HG03520 (cell line): ENCODE measurements at regions not wholly inside any gene's neighbourhood (a gene's known extent, or its start where the extent isn't known, plus 50 kb on each side); places are given as distances from the start of the nearest gene placed in this dataset.
A peak's percentile ranks its signal among the peaks of the same experiment; 100 is the strongest.
"Not testable (repeated sequence)": the region's sequence is repeated elsewhere in the genome, so short reads cannot be mapped to it uniquely, and the experiment has no call there.

Source experiments
- ATAC-seq: cut with Tn5 transposase; IDR thresholded peaks from one replicate; pipeline ENCODE4 v1.9.1; 2021; ENCODE audit warnings: mild to moderate bottlenecking, moderate library complexity; ENCODE audit not compliant: unreplicated experiment

DNA sequence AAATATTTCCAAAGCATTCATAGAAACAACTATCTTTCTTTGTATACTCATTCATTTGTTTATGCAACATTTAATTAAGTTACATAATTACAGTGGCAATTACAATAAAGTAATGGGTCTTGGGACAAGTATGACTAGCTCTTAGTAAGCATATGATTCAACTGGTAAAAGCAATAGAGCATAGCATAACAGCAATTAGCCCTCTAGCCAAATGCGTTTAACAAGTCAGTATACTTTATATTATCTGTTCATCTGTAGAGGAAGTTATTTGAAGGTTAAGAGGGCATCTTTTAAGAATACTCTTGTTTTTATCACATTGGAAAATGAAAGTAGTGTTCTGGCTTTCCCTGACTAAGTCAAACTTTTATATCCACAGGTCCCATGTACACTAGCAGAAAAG, 198.1 kb upstream of the UGT8 start:
- ATAC-seq = no peak

- no peak for ATAC-seq
Observed at GRCh38 chr4:114401483-114401882, 197.1 kb upstream of the UGT8 start.

- no peak for ATAC-seq
Observed at GRCh38 chr4:114417214-114417613, 181.4 kb upstream of the UGT8 start.

- ATAC-seq = no peak
Observed at GRCh38 chr4:114420069-114420468, 178.5 kb upstream of the UGT8 start.

GRCh38 chr4:114423582-114423981, 175.0 kb upstream of the UGT8 start:
- ATAC-seq = peak; percentile 100

GRCh38 chr4:114435116-114435515, 163.5 kb upstream of the UGT8 start:
- ATAC-seq = no peak

- no peak for ATAC-seq
Observed at GRCh38 chr4:114442856-114443255, 155.8 kb upstream of the UGT8 start.

- ATAC-seq = no peak
Observed at GRCh38 chr4:114444211-114444610, 154.4 kb upstream of the UGT8 start.

DNA sequence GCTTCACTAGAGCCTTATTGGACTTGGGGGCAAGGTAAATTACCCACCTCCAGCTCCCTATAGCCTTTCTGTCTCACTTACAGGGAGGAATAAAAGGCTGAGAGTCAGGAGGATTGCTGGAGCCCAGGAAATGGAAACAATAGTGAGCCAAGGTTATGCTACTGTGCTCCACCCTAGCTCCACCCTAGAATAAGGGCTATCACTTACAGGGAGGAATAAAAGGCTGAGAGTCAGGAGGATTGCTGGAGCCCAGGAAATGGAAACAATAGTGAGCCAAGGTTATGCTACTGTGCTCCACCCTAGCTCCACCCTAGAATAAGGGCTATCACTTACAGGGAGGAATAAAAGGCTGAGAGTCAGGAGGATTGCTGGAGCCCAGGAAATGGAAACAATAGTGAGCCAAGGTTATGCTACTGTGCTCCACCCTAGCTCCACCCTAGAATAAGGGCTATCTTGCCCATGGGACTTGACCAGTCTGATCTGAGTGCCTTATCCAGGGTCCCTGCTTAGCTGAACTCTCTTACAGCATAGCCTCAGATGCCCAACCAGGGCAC, 150.6 kb upstream of the UGT8 start:
- ATAC-seq = not testable (repeated sequence)

- no peak for ATAC-seq
Observed at GRCh38 chr4:114458728-114459127, 139.9 kb upstream of the UGT8 start.

- ATAC-seq = no peak
Observed at GRCh38 chr4:114464726-114465272, 133.8 kb upstream of the UGT8 start.

DNA sequence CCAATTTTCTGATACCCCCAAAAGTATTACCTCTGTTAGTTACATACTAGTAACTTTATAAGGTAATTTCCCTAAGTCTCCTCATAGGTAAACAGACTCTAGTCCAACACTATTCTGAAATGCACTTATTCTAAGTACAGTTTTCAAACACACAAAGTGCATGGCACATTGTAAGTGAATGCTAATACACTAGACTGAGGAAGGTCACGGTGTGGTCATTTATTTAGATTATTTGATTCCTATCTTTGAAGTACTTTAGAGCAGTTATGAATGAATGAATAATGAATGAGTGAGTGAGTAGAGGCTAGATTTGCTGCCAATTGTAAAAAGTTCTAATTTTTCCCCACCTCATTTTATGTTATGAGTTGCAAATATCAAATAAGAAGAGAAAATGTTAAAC, 132.8 kb upstream of the UGT8 start:
- no peak for ATAC-seq

GRCh38 chr4:114466299-114466698, 132.3 kb upstream of the UGT8 start:
- ATAC-seq = no peak

GRCh38 chr4:114472269-114473032, 126.2 kb upstream of the UGT8 start:
- no peak for ATAC-seq

DNA sequence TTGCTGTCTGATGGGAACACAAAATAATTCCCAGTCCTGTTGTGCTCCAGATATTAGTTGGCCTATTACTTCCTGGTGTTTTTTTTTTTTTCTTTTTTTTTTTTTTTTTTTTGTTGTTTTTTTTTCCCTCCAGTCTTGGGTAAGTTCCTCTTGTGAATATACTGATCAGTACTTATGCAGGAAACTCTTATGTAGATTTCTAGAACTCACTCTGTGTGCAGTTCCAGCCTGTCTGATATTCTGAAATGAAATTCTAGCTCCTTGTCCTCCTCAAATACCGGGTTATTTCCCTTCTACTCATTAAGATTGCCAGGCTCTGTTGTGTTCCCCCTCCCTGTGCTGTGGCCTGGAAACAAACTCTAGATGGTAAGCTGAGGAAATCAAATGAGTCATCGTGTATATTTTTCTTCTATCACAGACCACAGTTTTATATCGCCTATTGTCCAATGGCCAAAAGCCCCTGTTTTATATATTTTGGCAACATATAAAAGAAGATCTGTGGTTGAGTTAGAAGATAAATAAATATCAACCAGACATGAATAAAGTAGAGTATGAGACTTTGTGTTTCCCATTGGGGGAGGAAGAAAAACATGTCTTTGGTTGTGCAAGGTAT, 124.3 kb upstream of the UGT8 start:
- no peak for ATAC-seq

- no peak for ATAC-seq
Observed at GRCh38 chr4:114476310-114476709, 122.3 kb upstream of the UGT8 start.

DNA sequence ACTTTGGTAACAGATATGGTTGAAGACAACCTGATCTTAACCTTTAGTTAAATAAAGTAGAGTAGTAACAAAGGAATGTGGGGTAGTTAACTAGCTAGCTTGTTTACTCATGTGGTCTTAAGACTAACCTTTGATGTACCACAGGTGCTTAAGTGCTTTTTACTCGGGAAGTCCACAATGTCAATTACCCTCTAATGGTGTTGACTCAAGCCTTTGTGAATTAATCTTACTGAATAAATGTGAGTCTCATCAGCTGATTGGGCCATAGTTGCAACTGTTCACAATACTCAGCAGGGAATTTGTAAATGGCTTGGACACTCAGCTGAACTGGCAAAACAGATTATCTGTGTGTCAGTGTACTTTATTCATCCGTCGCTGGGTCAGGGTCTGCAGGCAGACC, 119.0 kb upstream of the UGT8 start:
- ATAC-seq = no peak

GRCh38 chr4:114481856-114482255, 116.8 kb upstream of the UGT8 start:
- ATAC-seq = no peak

DNA sequence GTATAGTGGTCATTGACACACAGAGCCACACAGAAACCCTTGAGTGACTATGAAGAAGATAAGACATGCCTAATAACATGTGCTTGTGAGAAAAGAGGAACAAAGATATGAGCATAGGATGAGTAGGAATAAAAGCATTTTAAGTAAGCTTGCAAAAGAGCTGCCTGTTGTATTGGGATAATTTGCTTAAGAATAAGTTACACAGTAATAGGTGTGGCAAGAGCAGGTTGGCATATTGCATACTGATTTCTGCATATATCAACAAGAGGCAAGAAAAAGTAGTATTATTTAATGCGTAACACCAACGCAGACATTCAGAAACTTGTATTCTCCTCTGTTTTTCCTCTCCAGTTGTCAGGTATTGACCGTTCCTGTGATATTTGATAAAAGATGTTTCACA, 111.5 kb upstream of the UGT8 start:
- no peak for ATAC-seq

DNA sequence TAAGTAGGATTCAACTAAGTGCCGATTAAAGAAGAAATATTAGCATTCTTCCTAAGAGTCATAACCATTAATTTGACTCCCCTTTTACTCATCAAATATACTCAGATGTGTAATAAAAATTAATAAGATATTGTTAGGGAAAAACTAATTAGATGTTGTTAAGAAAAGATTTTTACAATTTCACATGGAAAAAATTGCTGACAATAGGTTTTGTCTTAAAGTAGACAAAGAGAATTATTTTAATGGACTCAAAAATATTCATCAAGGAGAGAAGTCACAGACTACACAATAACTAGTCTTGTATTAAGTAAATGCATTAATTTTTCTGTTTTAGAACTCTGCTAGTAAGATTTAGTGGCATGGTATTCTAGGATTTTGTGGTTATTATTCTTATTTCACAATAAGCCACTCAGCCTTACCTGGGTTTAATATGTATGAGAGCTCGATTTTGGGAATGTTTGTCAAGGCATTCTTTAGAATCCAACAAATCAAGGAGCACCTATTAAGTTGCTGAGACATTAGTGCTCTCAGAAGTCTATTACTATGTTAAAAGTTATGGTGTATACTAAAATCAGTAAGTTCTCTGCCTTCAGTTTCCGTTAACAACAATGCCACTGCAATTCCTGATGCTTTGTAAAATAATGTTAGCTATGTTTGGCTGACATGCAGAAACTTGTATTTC, 110.2 kb upstream of the UGT8 start:
- ATAC-seq = no peak

DNA sequence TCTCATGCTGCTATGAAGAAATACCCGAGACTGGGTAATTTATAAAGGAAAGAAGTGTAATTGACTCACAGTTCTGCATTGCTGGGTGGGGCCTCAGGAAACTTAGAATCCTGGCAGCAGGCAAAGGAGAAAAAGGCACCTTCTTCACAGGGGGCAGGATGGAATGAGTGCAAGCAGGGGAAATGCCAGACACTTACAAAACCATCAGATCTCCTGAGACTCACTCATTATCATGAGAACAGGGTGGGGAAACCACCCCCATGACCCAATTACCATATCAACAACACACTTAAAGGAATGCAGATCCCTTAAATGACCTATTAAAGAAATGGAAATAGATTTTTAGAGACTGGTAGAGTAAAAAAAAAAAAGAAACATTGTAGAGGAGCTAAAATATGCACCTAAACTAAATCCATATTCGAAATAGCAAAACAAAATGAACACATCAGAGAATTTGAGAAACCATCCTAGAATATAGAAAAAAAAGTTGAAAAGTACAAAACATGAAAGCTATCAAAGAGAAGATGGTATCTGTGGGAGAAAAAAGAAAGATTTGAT, 104.3 kb upstream of the UGT8 start:
- ATAC-seq = no peak
